ENCODE measurements at regions not wholly inside any gene's neighbourhood (a gene's known extent, or its start where the extent isn't known, plus 50 kb on each side); places are given as distances from the start of the nearest gene placed in this dataset.

GRCh38 chr2:180156651-180157050, 149.6 kb upstream of the CWC22 start:
- no peaks in the 10 kb centered on the region for H3K4me1 ChIP-seq (ENCODE audit: low read depth)
- H3K4me3 ChIP-seq: no peak overlapping the region
- TF ChIP-seq CTCF (IDR thresholded peaks at IDR 0.05): no peak
- H3K9me3 ChIP-seq: no peaks in the 10 kb centered on the region
- DNase-seq (no peak), ATAC-seq (no peak)
- intact Hi-C loops (cut with DNase I, micrococcal nuclease): no loop called here
- no peaks in the 10 kb centered on the region for H3K36me3 ChIP-seq (ENCODE audit: low read depth)

GRCh38 chr2:180150606-180151005, 143.5 kb upstream of the CWC22 start:
- Histone ChIP-seq H3K9me3 (no peaks in the 10 kb centered on the region), H3K36me3 (ENCODE audit: low read depth) (no peaks in the 10 kb centered on the region), H3K4me1 (ENCODE audit: low read depth) (no peaks in the 10 kb centered on the region), H3K4me3 (no peak overlapping the region)
- intact Hi-C loops (cut with DNase I, micrococcal nuclease): no loop called here
- TF ChIP-seq CTCF (IDR thresholded peaks at IDR 0.05): no peak
- DNase-seq (no peak), ATAC-seq (no peak)

GRCh38 chr2:180146541-180146940, 139.4 kb upstream of the CWC22 start:
- TF ChIP-seq CTCF (IDR thresholded peaks at IDR 0.05): no peak
- no peak overlapping the region for H3K4me3 ChIP-seq
- H3K9me3 ChIP-seq: no peaks in the 10 kb centered on the region
- DNase-seq (no peak), ATAC-seq (no peak)
- no peaks in the 10 kb centered on the region for H3K36me3 ChIP-seq (ENCODE audit: low read depth)
- no peaks in the 10 kb centered on the region for H3K4me1 ChIP-seq (ENCODE audit: low read depth)
- intact Hi-C loops (cut with DNase I, micrococcal nuclease): no loop called here

- DNase-seq (no peak), ATAC-seq (no peak)
- Histone ChIP-seq H3K36me3 (ENCODE audit: low read depth) (no peaks in the 10 kb centered on the region), H3K4me1 (ENCODE audit: low read depth) (no peaks in the 10 kb centered on the region), H3K9me3 (no peaks in the 10 kb centered on the region), H3K4me3 (no peak overlapping the region)
- intact Hi-C loops (cut with DNase I, micrococcal nuclease): no loop called here
- no peak for TF ChIP-seq CTCF (IDR thresholded peaks at IDR 0.05)
These were observed 139.0 kb upstream of the CWC22 start for GRCh38 chr2:180146114-180146513.

- ATAC-seq (no peak), DNase-seq (no peak)
- Histone ChIP-seq H3K36me3 (ENCODE audit: low read depth) (no peaks in the 10 kb centered on the region), H3K4me3 (no peak overlapping the region), H3K4me1 (ENCODE audit: low read depth) (no peaks in the 10 kb centered on the region), H3K9me3 (no peaks in the 10 kb centered on the region)
- intact Hi-C loops (cut with DNase I, micrococcal nuclease): no loop called here
- no peak for TF ChIP-seq CTCF (IDR thresholded peaks at IDR 0.05)
These were observed 138.1 kb upstream of the CWC22 start for GRCh38 chr2:180145163-180145562.

- DNase-seq (no peak), ATAC-seq (no peak)
- no peaks in the 10 kb centered on the region for H3K4me1 ChIP-seq (ENCODE audit: low read depth)
- no peaks in the 10 kb centered on the region for H3K9me3 ChIP-seq
- TF ChIP-seq CTCF (IDR thresholded peaks at IDR 0.05): no peak
- intact Hi-C loops (cut with DNase I, micrococcal nuclease): no loop called here
- no peak overlapping the region for H3K4me3 ChIP-seq
- H3K36me3 ChIP-seq (ENCODE audit: low read depth): no peaks in the 10 kb centered on the region
These were observed 137.3 kb upstream of the CWC22 start for GRCh38 chr2:180144338-180144813.
